Muscle of back (tissue), 3 donors: ENCODE measurements at regions not wholly inside any gene's neighbourhood (a gene's known extent, or its start where the extent isn't known, plus 50 kb on each side); places are given as distances from the start of the nearest gene placed in this dataset.

Experiments used
- DNase-seq, 3 donors: peaks; one replicate each; pipeline versions ENCODE4 v3.0.0 to v3.0.0-alpha.2; 2013

GRCh38 chr4:59841698-59842097, 1358.4 kb upstream of the ADGRL3 start:
- DNase-seq: no peak

- DNase-seq: no peak
Observed at GRCh38 chr4:59848457-59848856, 1351.7 kb upstream of the ADGRL3 start.

GRCh38 chr4:59855630-59856352, 1344.3 kb upstream of the ADGRL3 start:
- no peak for DNase-seq

- no peak for DNase-seq
Observed at GRCh38 chr4:59869056-59869455, 1331.1 kb upstream of the ADGRL3 start.

GRCh38 chr4:59869559-59869958, 1330.6 kb upstream of the ADGRL3 start:
- no peak for DNase-seq

GRCh38 chr4:59881632-59882031, 1318.5 kb upstream of the ADGRL3 start:
- DNase-seq: no peak

GRCh38 chr4:59904331-59904730, 1295.8 kb upstream of the ADGRL3 start:
- no peak for DNase-seq

- peak in 1 of 3 donors; percentile 27 for DNase-seq
Observed at GRCh38 chr4:59920416-59920815, 1279.7 kb upstream of the ADGRL3 start.

GRCh38 chr4:59925290-59925689, 1274.8 kb upstream of the ADGRL3 start:
- no peak for DNase-seq

- no peak for DNase-seq
Observed at GRCh38 chr4:59936566-59936965, 1263.6 kb upstream of the ADGRL3 start.

GRCh38 chr4:59938166-59938565, 1262.0 kb upstream of the ADGRL3 start:
- peak; percentile 3 to 75 (median 40) for DNase-seq

- DNase-seq: no peak
Observed at GRCh38 chr4:59945277-59945676, 1254.8 kb upstream of the ADGRL3 start.

- no peak for DNase-seq
Observed at GRCh38 chr4:59945716-59946115, 1254.4 kb upstream of the ADGRL3 start.

- DNase-seq: no peak
Observed at GRCh38 chr4:59956366-59956765, 1243.8 kb upstream of the ADGRL3 start.

GRCh38 chr4:59960143-59960542, 1240.0 kb upstream of the ADGRL3 start:
- DNase-seq: no peak

- no peak for DNase-seq
Observed at GRCh38 chr4:59966758-59967157, 1233.4 kb upstream of the ADGRL3 start.

GRCh38 chr4:59968796-59969195, 1231.3 kb upstream of the ADGRL3 start:
- DNase-seq: no peak

GRCh38 chr4:59969909-59970308, 1230.2 kb upstream of the ADGRL3 start:
- no peak for DNase-seq

GRCh38 chr4:59971952-59972351, 1228.2 kb upstream of the ADGRL3 start:
- DNase-seq: no peak

- no peak for DNase-seq
Observed at GRCh38 chr4:59973492-59973891, 1226.6 kb upstream of the ADGRL3 start.

- no peak for DNase-seq
Observed at GRCh38 chr4:59979061-59979460, 1221.1 kb upstream of the ADGRL3 start.

- DNase-seq: no peak
Observed at GRCh38 chr4:59983852-59984251, 1216.3 kb upstream of the ADGRL3 start.

- DNase-seq: no peak
Observed at GRCh38 chr4:59987289-59987688, 1212.8 kb upstream of the ADGRL3 start.

- DNase-seq: no peak
Observed at GRCh38 chr4:59994118-59994517, 1206.0 kb upstream of the ADGRL3 start.
